H1 (cell line): ENCODE measurements at regions not wholly inside any gene's neighbourhood (a gene's known extent, or its start where the extent isn't known, plus 50 kb on each side); places are given as distances from the start of the nearest gene placed in this dataset.

Experiments
- CTCF ChIA-PET: fragments of 300-600 bp; sonication (Branson Sonifier 250); formaldehyde crosslinking; loops from one replicate; lab custom pipeline; 2021; ENCODE audit not compliant: partially characterized antibody; lab: Charles Lee
- POLR2A ChIA-PET: fragments of 300-600 bp; sonication (Branson Sonifier 250); formaldehyde crosslinking; loops from one replicate; lab custom pipeline; 2021; ENCODE audit warnings: inconsistent platforms; ENCODE audit not compliant: partially characterized antibody; lab: Charles Lee
- DNase-seq, 2 experiments: peaks; one replicate each; pipeline versions ENCODE4 v3.0.0 to v3.0.0-alpha.2; 2010 to 2022; ENCODE audit warnings: low spot score in 2 of 2, low read depth in 1 of 2, mixed read lengths in 1 of 2
- FAIRE-seq: peaks from 2 replicates; lab custom pipeline; 2011; peaks lifted over from hg19 to GRCh38; lab: Jason Lieb, UNC
- H2AFZ ChIP-seq: 2 replicates; pipeline ENCODE4 v1.8.1; 2012; ENCODE audit warnings: low read length, inconsistent platforms
- H2AK5ac ChIP-seq: 2 replicates; pipeline ENCODE4 v1.6.1; 2013; ENCODE audit warnings: low read depth, low read length
- H2BK120ac ChIP-seq: replicated peaks from 2 replicates; pipeline ENCODE3; 2013; ENCODE audit warnings: low read depth, low read length, inconsistent platforms
- H2BK12ac ChIP-seq: 2 replicates; pipeline ENCODE4 v1.6.1; 2013; ENCODE audit warnings: low read depth, low read length
- H2BK15ac ChIP-seq: 2 replicates; pipeline ENCODE4 v1.6.1; 2013; ENCODE audit warnings: low read length
- H2BK20ac ChIP-seq: 2 replicates; pipeline ENCODE4 v1.6.1; 2013; ENCODE audit warnings: low read length
- H2BK5ac ChIP-seq: 2 replicates; pipeline ENCODE4 v1.6.1; 2013; ENCODE audit warnings: low read depth, low read length
- H3K14ac ChIP-seq: 2 replicates; pipeline ENCODE4 v1.6.1; 2013; ENCODE audit warnings: inconsistent platforms; ENCODE audit not compliant: insufficient read length
- H3K18ac ChIP-seq: 2 replicates; pipeline ENCODE4 v1.6.1; 2013; ENCODE audit warnings: low read length; ENCODE audit errors: extremely low read depth
- H3K23ac ChIP-seq: 2 replicates; pipeline ENCODE4 v1.6.1; 2013; ENCODE audit warnings: inconsistent platforms; ENCODE audit not compliant: insufficient read length
- H3K23me2 ChIP-seq: 2 replicates; pipeline ENCODE4 v1.6.1; 2013; ENCODE audit warnings: low read depth, low read length
- H3K27ac ChIP-seq: 2 replicates; pipeline ENCODE4 v1.6.1; 2011; ENCODE audit warnings: low read depth, low read length, inconsistent platforms
- H3K27me3 ChIP-seq, 4 experiments: replicated peaks in 1 of 4; 1 replicate in 1 of 4; 2 replicates in 3 of 4; pipeline versions ENCODE4 v1.6.1 to v1.8.1; 2011 to 2013; ENCODE audit warnings: low read length in 3 of 4, mild to moderate bottlenecking in 3 of 4, inconsistent platforms in 2 of 4, mixed read lengths in 2 of 4, moderate library complexity in 1 of 4; ENCODE audit not compliant: control insufficient read depth in 3 of 4, insufficient read depth in 3 of 4; ENCODE audit errors: extremely low read depth in 1 of 4
- H3K36me3 ChIP-seq, 4 experiments: 2 replicates each; pipeline versions ENCODE4 v1.6.1 to v1.8.1; 2011 to 2013; ENCODE audit warnings: mild to moderate bottlenecking in 4 of 4, low read length in 3 of 4, moderate library complexity in 2 of 4, control low read depth in 1 of 4, inconsistent platforms in 1 of 4; ENCODE audit not compliant: insufficient read depth in 4 of 4, control insufficient read depth in 2 of 4
- H3K4ac ChIP-seq: replicated peaks from 2 replicates; pipeline ENCODE3; 2013; ENCODE audit warnings: low read length, low read depth, mixed read lengths, inconsistent platforms; ENCODE audit not compliant: insufficient read length
- H3K4me1 ChIP-seq, 4 experiments: replicated peaks in 1 of 4; 1 replicate in 1 of 4; 2 replicates in 3 of 4; pipeline versions ENCODE4 v1.6.1 to v1.8.1; 2011 to 2013; ENCODE audit warnings: low read length in 3 of 4, inconsistent platforms in 2 of 4, mixed read lengths in 1 of 4; ENCODE audit not compliant: insufficient read depth in 4 of 4, control insufficient read depth in 3 of 4
- H3K4me2 ChIP-seq, 2 experiments: 2 replicates each; pipeline versions ENCODE4 v1.6.1 to v1.8.1; 2011 to 2013; ENCODE audit warnings: low read depth in 2 of 2, low read length in 2 of 2, control low read depth in 1 of 2, inconsistent platforms in 1 of 2, mild to moderate bottlenecking in 1 of 2; ENCODE audit not compliant: insufficient read depth in 1 of 2
- H3K4me3 ChIP-seq, 4 experiments: fragments of 200-600, 300-600 bp in 1 of 4; sonication (generic), shearing (Covaris generic), sonication (Bioruptor Twin) in 1 of 4; 2 replicates each; pipeline versions ENCODE4 v1.5.1 to v1.8.1; 2011 to 2016; ENCODE audit warnings: low read length in 4 of 4, low read depth in 3 of 4, control low read depth in 2 of 4, inconsistent platforms in 2 of 4, mild to moderate bottlenecking in 2 of 4, mixed read lengths in 1 of 4, moderate library complexity in 1 of 4; ENCODE audit not compliant: insufficient read depth in 2 of 4; ENCODE audit errors: extremely low read depth in 1 of 4
- H3K56ac ChIP-seq: replicated peaks from 2 replicates; pipeline ENCODE3; 2013; ENCODE audit warnings: low read depth, mild to moderate bottlenecking, mixed read lengths, low read length, inconsistent platforms; ENCODE audit not compliant: insufficient read length
- H3K79me1 ChIP-seq: 2 replicates; pipeline ENCODE4 v1.6.1; 2013; ENCODE audit warnings: low read depth, low read length, control low read depth
- H3K79me2 ChIP-seq, 2 experiments: 2 replicates each; pipeline versions ENCODE4 v1.6.1 to v1.8.1; 2012 to 2013; ENCODE audit warnings: low read length in 2 of 2, mild to moderate bottlenecking in 2 of 2, inconsistent platforms in 1 of 2; ENCODE audit not compliant: insufficient read depth in 2 of 2, control insufficient read depth in 1 of 2
- H3K9ac ChIP-seq, 4 experiments: replicated peaks in 1 of 4; 1 replicate in 1 of 4; 2 replicates in 3 of 4; pipeline versions ENCODE4 v1.6.1 to v1.8.1; 2011 to 2013; ENCODE audit warnings: low read depth in 3 of 4, low read length in 3 of 4, control low read depth in 2 of 4, mild to moderate bottlenecking in 2 of 4, moderate library complexity in 2 of 4, inconsistent platforms in 1 of 4; ENCODE audit errors: extremely low read depth in 1 of 4
- H3K9me3 ChIP-seq, 2 experiments: 2 replicates each; pipeline versions ENCODE4 v1.6.1 to v1.8.1; 2012 to 2013; ENCODE audit warnings: mild to moderate bottlenecking in 2 of 2, moderate library complexity in 2 of 2, control low read depth in 1 of 2, inconsistent platforms in 1 of 2, low read depth in 1 of 2, low read length in 1 of 2, mixed read lengths in 1 of 2; ENCODE audit not compliant: insufficient read depth in 2 of 2
- H4K20me1 ChIP-seq, 2 experiments: replicated peaks in 1 of 2; 2 replicates each; pipeline versions ENCODE3 to v1.8.1; 2011 to 2013; ENCODE audit warnings: inconsistent platforms in 2 of 2, low read length in 2 of 2, mild to moderate bottlenecking in 1 of 2; ENCODE audit not compliant: insufficient read depth in 2 of 2, control insufficient read depth in 1 of 2
- H4K5ac ChIP-seq: 2 replicates; pipeline ENCODE4 v1.6.1; 2013; ENCODE audit warnings: low read length, low read depth, mixed read lengths, inconsistent platforms; ENCODE audit not compliant: insufficient read length
- H4K8ac ChIP-seq: 2 replicates; pipeline ENCODE4 v1.8.0; 2013; ENCODE audit warnings: mild to moderate bottlenecking, moderate library complexity, low read length, inconsistent platforms; ENCODE audit not compliant: insufficient read depth; ENCODE audit errors: extremely low read depth
- H4K91ac ChIP-seq: replicated peaks from 2 replicates; pipeline ENCODE3; 2013; ENCODE audit warnings: low read length, mixed read lengths, inconsistent platforms; ENCODE audit not compliant: insufficient read length
- ATF2 ChIP-seq: IDR thresholded peaks from 2 replicates; pipeline ENCODE4 v1.6.1; 2012; ENCODE audit warnings: low read length, inconsistent platforms
- BCL11A ChIP-seq, 2 experiments: IDR thresholded peaks; one replicate each; pipeline ENCODE4 v1.6.1; 2011; ENCODE audit warnings: low read depth in 2 of 2, low read length in 2 of 2, mild to moderate bottlenecking in 2 of 2
- CHD1 ChIP-seq: IDR thresholded peaks from 2 replicates; pipeline ENCODE4 v1.6.1; 2012; ENCODE audit warnings: low read depth, low read length, improper control_type of control experiment
- FOSL1 ChIP-seq: IDR thresholded peaks from 2 replicates; pipeline ENCODE4 v1.6.1; 2011; ENCODE audit warnings: mild to moderate bottlenecking, low read depth, low read length, moderate library complexity; ENCODE audit not compliant: insufficient read depth
- JUND ChIP-seq: IDR thresholded peaks from 2 replicates; pipeline ENCODE4 v1.6.1; 2011; ENCODE audit warnings: mild to moderate bottlenecking, improper control_type of control experiment, low read length
- KDM4A ChIP-seq: IDR thresholded peaks from one replicate; pipeline ENCODE4 v1.7.1; 2012; ENCODE audit warnings: low read depth, mild to moderate bottlenecking, moderate library complexity, low read length, inconsistent platforms; ENCODE audit not compliant: severe bottlenecking
- PHF8 ChIP-seq: fragments of 200-600 bp; sonication (generic); conservative IDR thresholded peaks from 2 replicates; pipeline ENCODE4 v1.7.1; 2012; ENCODE audit warnings: low read depth, mild to moderate bottlenecking, inconsistent platforms, low read length, moderate library complexity
- TEAD4 ChIP-seq: IDR thresholded peaks from 2 replicates; pipeline ENCODE4 v1.6.1; 2012; ENCODE audit warnings: low read depth, low read length, inconsistent platforms, mixed read lengths
- WGBS, 2 experiments: shearing (Covaris generic) in 1 of 2; methylation state at CpG; one replicate each; pipeline versions ENCODE4 v1.1.6 to v1.1.7; 2013 to 2015; ENCODE audit warnings: low lambda C conversion rate in 2 of 2, mixed read lengths in 2 of 2, inconsistent platforms in 1 of 2, low coverage in 1 of 2, missing lambda C conversion rate in 1 of 2; ENCODE audit not compliant: insufficient replicate concordance in 2 of 2, insufficient coverage in 1 of 2, insufficient read length in 1 of 2; ENCODE audit errors: extremely low coverage in 1 of 2, missing lambda C conversion rate in 1 of 2; 5-methylcytosine and 5-hydroxymethylcytosine counted together

- no peak overlapping the region for H2BK20ac ChIP-seq
- no peak overlapping the region for H3K18ac ChIP-seq
- H2AK5ac ChIP-seq, result no peak overlapping the region
- DNase-seq, result peak; percentile 13 to 43
- H3K79me1 ChIP-seq, result no peaks in the 10 kb centered on the region
- no peaks in the 10 kb centered on the region for H3K9me3 ChIP-seq
- H3K23me2 ChIP-seq, result no peaks in the 10 kb centered on the region
- no peaks in the 10 kb centered on the region for H4K20me1 ChIP-seq
- H3K4me3 ChIP-seq, result no peak overlapping the region
- H4K8ac ChIP-seq, result no peak overlapping the region
- H2AFZ ChIP-seq, result no peak overlapping the region
- FAIRE-seq, result peak; percentile 88
- 41% methylated on average over 5 of the region's 5 CpGs; no CpG with 5 or more reads in 1 of the 2 experiments for WGBS, 2 experiments
- H3K14ac ChIP-seq, result no peak overlapping the region
- no peak overlapping the region for H3K9ac ChIP-seq
- H2BK5ac ChIP-seq, result no peak overlapping the region
- H3K56ac ChIP-seq, result no peak overlapping the region
- no peak overlapping the region for H3K4me2 ChIP-seq
- POLR2A ChIA-PET, result no interaction called here
- H4K91ac ChIP-seq, result no peak overlapping the region
- peaks cover 0 to 10% (median 2%) of the 10 kb centered on the region in 4 experiments; a peak in 4 of 7 replicates for H3K4me1 ChIP-seq
- H3K4ac ChIP-seq, result no peak overlapping the region
- H3K79me2 ChIP-seq, result no peaks in the 10 kb centered on the region
- no peak overlapping the region for H2BK15ac ChIP-seq
- no peaks in the 10 kb centered on the region for H3K36me3 ChIP-seq
- no peak overlapping the region for H2BK12ac ChIP-seq
- no peak overlapping the region for H4K5ac ChIP-seq
- CTCF ChIA-PET, result interaction anchor here (0.6 to 1.9 kb wide), 19 partner anchors 8 to 586 kb away, joined by 3 to 9 read pairs (median 3); partner anchors contain the start of gene PPARGC1A
- H3K27ac ChIP-seq, result no peak overlapping the region
- no peak overlapping the region for H3K23ac ChIP-seq
- no peaks in the 10 kb centered on the region for H3K27me3 ChIP-seq
- no peak overlapping the region for H2BK120ac ChIP-seq
- TF ChIP-seq PHF8, result no peak
- no peak for TF ChIP-seq JUND
- TF ChIP-seq TEAD4, result peak; percentile 48; the same call in 1 of the 2 replicates
- TF ChIP-seq ATF2, result no peak
- no peak for TF ChIP-seq BCL11A (IDR thresholded peaks at IDR 0.05; ENCODE audit: low read depth in 2 of 2, low read length in 2 of 2)
- no peak for TF ChIP-seq KDM4A
- TF ChIP-seq FOSL1, result no peak
- TF ChIP-seq CHD1, result no peak
Observed at GRCh38 chr4:23455456-23456158, 434.2 kb downstream of the PPARGC1A start.
